Endothelial cell of umbilical vein (primary cell): ENCODE measurements at regions not wholly inside any gene's neighbourhood (a gene's known extent, or its start where the extent isn't known, plus 50 kb on each side); places are given as distances from the start of the nearest gene placed in this dataset.

ENCODE experiments used
- BruUV-seq: library from RNA; stranded (reverse); fragments of 400-500 nt; replicated peaks from 2 replicates; lab custom pipeline; 2021; lab: Mats Ljungman, UMichigan
- CTCF ChIA-PET: fragments of 300-600, 350-600 bp; sonication (Branson Sonifier 250); formaldehyde crosslinking; loops from one replicate; lab custom pipeline; 2021; ENCODE audit warnings: antibody characterized with exemption, inconsistent platforms; lab: Charles Lee
- POLR2A ChIA-PET: fragments of 300-600, 350-600 bp; sonication (Branson Sonifier 250); formaldehyde crosslinking; loops from one replicate; lab custom pipeline; 2021; ENCODE audit warnings: antibody characterized with exemption, inconsistent platforms; lab: Charles Lee
- DNase-seq: peaks from one replicate; pipeline ENCODE4 v3.0.0-alpha.2; 2011; ENCODE audit warnings: low read depth, low spot score
- FAIRE-seq: peaks from 2 replicates; lab custom pipeline; 2011; peaks lifted over from hg19 to GRCh38; lab: Jason Lieb, UNC
- H2AFZ ChIP-seq: 2 replicates; pipeline ENCODE4 v1.6.0; 2012; ENCODE audit warnings: low read depth, low read length, control low read depth, inconsistent platforms
- H3K27ac ChIP-seq: 2 replicates; pipeline ENCODE4 v1.5.1; 2011; ENCODE audit warnings: low read depth, mild to moderate bottlenecking, control low read depth, low read length, moderate library complexity; ENCODE audit not compliant: insufficient read depth
- H3K27me3 ChIP-seq, 2 experiments: 2 replicates each; pipeline versions ENCODE4 v1.6.0 to v1.6.1; 2011; ENCODE audit warnings: low read length in 2 of 2, mixed read lengths in 1 of 2; ENCODE audit not compliant: control insufficient read depth in 2 of 2, insufficient read depth in 2 of 2
- H3K36me3 ChIP-seq, 2 experiments: 2 replicates in 1 of 2; 3 replicates in 1 of 2; pipeline ENCODE4 v1.5.1; 2011; ENCODE audit warnings: low read length in 2 of 2, mild to moderate bottlenecking in 1 of 2, moderate library complexity in 1 of 2; ENCODE audit not compliant: control insufficient read depth in 2 of 2, insufficient read depth in 2 of 2; ENCODE audit errors: extremely low read depth in 1 of 2
- H3K4me1 ChIP-seq: 3 replicates; pipeline ENCODE4 v1.5.1; 2011; ENCODE audit warnings: mild to moderate bottlenecking, low read length; ENCODE audit not compliant: control insufficient read depth, insufficient read depth; ENCODE audit errors: extremely low read depth
- H3K4me2 ChIP-seq: 2 replicates; pipeline ENCODE4 v1.6.1; 2011; ENCODE audit warnings: low read length, control low read depth, mixed read lengths; ENCODE audit not compliant: insufficient read depth
- H3K4me3 ChIP-seq, 3 experiments: fragments of 200-600 bp in 1 of 3; sonication (generic), shearing (Covaris generic) in 1 of 3; replicated peaks in 1 of 3; 2 replicates each; pipeline ENCODE4 v1.5.1; 2011 to 2016; ENCODE audit warnings: control low read depth in 3 of 3, low read length in 3 of 3, mild to moderate bottlenecking in 2 of 3, inconsistent platforms in 1 of 3, low read depth in 1 of 3, moderate library complexity in 1 of 3; ENCODE audit not compliant: insufficient read depth in 1 of 3
- H3K79me2 ChIP-seq: 2 replicates; pipeline ENCODE4 v1.6.0; 2012; ENCODE audit warnings: low read length, inconsistent platforms; ENCODE audit not compliant: control insufficient read depth, insufficient read depth
- H3K9ac ChIP-seq: replicated peaks from 2 replicates; pipeline ENCODE3; 2011; ENCODE audit warnings: low read length, control low read depth; ENCODE audit not compliant: insufficient read depth; ENCODE audit errors: extremely low read depth
- H3K9me1 ChIP-seq: replicated peaks from 3 replicates; pipeline ENCODE4 v1.6.0; 2011; ENCODE audit warnings: mild to moderate bottlenecking, low read length; ENCODE audit not compliant: control insufficient read depth, insufficient read depth; ENCODE audit errors: extremely low read depth
- H3K9me3 ChIP-seq: replicated peaks from 2 replicates; pipeline ENCODE4 v1.5.1; 2012; ENCODE audit warnings: low read length, inconsistent platforms; ENCODE audit not compliant: control insufficient read depth, insufficient read depth
- H4K20me1 ChIP-seq: replicated peaks from 2 replicates; pipeline ENCODE3; 2011; ENCODE audit warnings: mild to moderate bottlenecking, low read length; ENCODE audit not compliant: control insufficient read depth, insufficient read depth; ENCODE audit errors: extremely low read depth
- CTCF ChIP-seq, 2 donors: IDR thresholded peaks; 1 replicate in 1 of 2; 2 replicates in 1 of 2; pipeline ENCODE4 v1.5.1; 2011; ENCODE audit warnings: low read length in 2 of 2, mild to moderate bottlenecking in 2 of 2, moderate library complexity in 2 of 2, control low read depth in 1 of 2, inconsistent platforms in 1 of 2, low read depth in 1 of 2; ENCODE audit not compliant: insufficient read depth in 1 of 2; ENCODE audit errors: extremely low read depth in 1 of 2
- EZH2 ChIP-seq: IDR thresholded peaks from 2 replicates; pipeline ENCODE4 v1.6.1; 2012; ENCODE audit warnings: borderline replicate concordance, low read depth, mild to moderate bottlenecking, moderate library complexity, low read length, inconsistent platforms; ENCODE audit not compliant: severe bottlenecking
- FOS ChIP-seq: IDR thresholded peaks from 2 replicates; pipeline ENCODE4 v1.6.1; 2011; ENCODE audit warnings: mild to moderate bottlenecking, low read length, moderate library complexity, borderline replicate concordance; ENCODE audit not compliant: insufficient read depth
- GATA2 ChIP-seq: IDR thresholded peaks from 2 replicates; pipeline ENCODE4 v1.7.0; 2011; ENCODE audit warnings: low read depth, mild to moderate bottlenecking, moderate library complexity, mixed read lengths, low read length; ENCODE audit not compliant: insufficient read length, insufficient read depth
- JUN ChIP-seq: IDR thresholded peaks from 2 replicates; pipeline ENCODE4 v1.6.1; 2011; ENCODE audit warnings: borderline replicate concordance, low read depth; ENCODE audit not compliant: insufficient read length, insufficient read depth
- MAX ChIP-seq: IDR thresholded peaks from 2 replicates; pipeline ENCODE4 v1.6.1; 2011; ENCODE audit not compliant: insufficient read depth, insufficient read length
- MYC ChIP-seq: IDR thresholded peaks from one replicate; pipeline ENCODE4 v1.6.1; 2011; ENCODE audit warnings: mild to moderate bottlenecking, low read depth, low read length
- POLR2A ChIP-seq: IDR thresholded peaks from 2 replicates; pipeline ENCODE4 v1.6.1; 2012; ENCODE audit warnings: low read depth, mild to moderate bottlenecking, control low read depth, low read length
- POLR2AphosphoS5 ChIP-seq: IDR thresholded peaks from 2 replicates; pipeline ENCODE4 v1.6.1; 2012; ENCODE audit warnings: low read depth, mild to moderate bottlenecking, control low read depth, low read length, moderate library complexity; ENCODE audit not compliant: insufficient read depth
- dilution Hi-C: fragments of 300-500 bp; cut with MboI; formaldehyde crosslinking; loops from one replicate; pipeline ENCODE4 v1.15.0; 2019; ENCODE audit warnings: low sequenced_read_pairs; ENCODE audit not compliant: extremely low pct_ligation_motif_present
- intact Hi-C: fragments of 100-400 bp; cut with micrococcal nuclease; formaldehyde crosslinking; loops from one replicate; pipeline ENCODE4 v1.10.0; 2022

GRCh38 chr10:130814610-130815009 lies 496.9 kb downstream of the TCERG1L start:
- Histone ChIP-seq H3K79me2 (no peaks in the 10 kb centered on the region), H3K36me3 (no peaks in the 10 kb centered on the region), H3K9me3 (peaks cover 4% of the 10 kb centered on the region), H2AFZ (no peak overlapping the region), H3K27ac (no peak overlapping the region), H3K4me2 (no peak overlapping the region), H4K20me1 (no peaks in the 10 kb centered on the region), H3K27me3 (no peaks in the 10 kb centered on the region), H3K9ac (no peak overlapping the region), H3K4me3 (no peak overlapping the region), H3K4me1 (no peaks in the 10 kb centered on the region), H3K9me1 (no peaks in the 10 kb centered on the region)
- BruUV-seq = no TSS peak
- CTCF ChIA-PET = no interaction called here
- POLR2A ChIA-PET = no interaction called here
- FAIRE-seq (no peak), DNase-seq (no peak)
- dilution Hi-C loops = no loop called here
- TF ChIP-seq POLR2A (no peak), MYC (no peak), EZH2 (no peak), MAX (no peak), POLR2AphosphoS5 (no peak), CTCF (IDR thresholded peaks at IDR 0.05; ENCODE audit: extremely low read depth in 1 of 2, insufficient read depth in 1 of 2, low read depth in 1 of 2, low read length in 2 of 2) (no peak), GATA2 (no peak), FOS (no peak), JUN (no peak)
- intact Hi-C loops = no loop called here
